ENCODE measurements at regions not wholly inside any gene's neighbourhood (a gene's known extent, or its start where the extent isn't known, plus 50 kb on each side); places are given as distances from the start of the nearest gene placed in this dataset.
"Not testable (repeated sequence)": the region's sequence is repeated elsewhere in the genome, so short reads cannot be mapped to it uniquely, and the experiment has no call there.

- no peaks in the 10 kb centered on the region for H3K36me3 ChIP-seq (ENCODE audit: control insufficient read depth, insufficient read depth, low read length)
- Mint-ChIP-seq H3K36me3 (no peaks in the 10 kb centered on the region), H3K9me3 (peaks cover 0 to 6% (median 3%) of the 10 kb centered on the region in 7 donors), H3K27me3 (no peaks in the 10 kb centered on the region), H3K4me3 (no peak overlapping the region), H3K4me1 (no peaks in the 10 kb centered on the region), H3K27ac (no peak overlapping the region)
- H3K27ac ChIP-seq (ENCODE audit: insufficient read depth, low read length, poor library complexity, severe bottlenecking) = no peak overlapping the region
- no peaks in the 10 kb centered on the region for H3K4me1 ChIP-seq (ENCODE audit: control insufficient read depth, insufficient read depth, low read length, poor library complexity, severe bottlenecking)
- DNase-seq (no peak), ATAC-seq (ENCODE audit: low read depth in 2 of 2) (no peak)
- no peaks in the 10 kb centered on the region for H3K9me3 ChIP-seq (ENCODE audit: control insufficient read depth in 2 of 2, low read length in 2 of 2)
- H3K4me3 ChIP-seq (ENCODE audit: low read depth, low read length) = no peak overlapping the region
- no peaks in the 10 kb centered on the region for H3K27me3 ChIP-seq (ENCODE audit: control insufficient read depth, insufficient read depth, low read length)
Observed at GRCh38 chr18:52254367-52254766, 85.6 kb upstream of the DCC start.

GRCh38 chr18:52257417-52257816 is 82.6 kb upstream of the DCC start:
- not testable (repeated sequence) for H3K27ac ChIP-seq (ENCODE audit: insufficient read depth, low read length, poor library complexity, severe bottlenecking); H3K4me3 Mint-ChIP-seq; H3K9me3 Mint-ChIP-seq; H3K27me3 Mint-ChIP-seq; H3K4me1 Mint-ChIP-seq; DNase-seq; H3K27ac Mint-ChIP-seq; H3K9me3 ChIP-seq (ENCODE audit: control insufficient read depth in 2 of 2, low read length in 2 of 2); H3K36me3 ChIP-seq (ENCODE audit: control insufficient read depth, insufficient read depth, low read length); H3K4me1 ChIP-seq (ENCODE audit: control insufficient read depth, insufficient read depth, low read length, poor library complexity, severe bottlenecking); H3K27me3 ChIP-seq (ENCODE audit: control insufficient read depth, insufficient read depth, low read length); H3K36me3 Mint-ChIP-seq; ATAC-seq (ENCODE audit: low read depth in 2 of 2); H3K4me3 ChIP-seq (ENCODE audit: low read depth, low read length)

GRCh38 chr18:52275817-52276216 is 64.2 kb upstream of the DCC start:
- no peaks in the 10 kb centered on the region for H3K27me3 Mint-ChIP-seq
- Histone ChIP-seq H3K27ac (ENCODE audit: insufficient read depth, low read length, poor library complexity, severe bottlenecking) (no peak overlapping the region), H3K27me3 (ENCODE audit: control insufficient read depth, insufficient read depth, low read length) (no peaks in the 10 kb centered on the region), H3K9me3 (ENCODE audit: control insufficient read depth in 2 of 2, low read length in 2 of 2) (no peaks in the 10 kb centered on the region), H3K4me1 (ENCODE audit: control insufficient read depth, insufficient read depth, low read length, poor library complexity, severe bottlenecking) (no peaks in the 10 kb centered on the region), H3K36me3 (ENCODE audit: control insufficient read depth, insufficient read depth, low read length) (no peaks in the 10 kb centered on the region), H3K4me3 (ENCODE audit: low read depth, low read length) (no peak overlapping the region)
- no peaks in the 10 kb centered on the region for H3K36me3 Mint-ChIP-seq
- no peak overlapping the region for H3K4me3 Mint-ChIP-seq
- H3K9me3 Mint-ChIP-seq = peaks cover 0 to 7% (median 1%) of the 10 kb centered on the region in 7 donors
- no peak overlapping the region for H3K27ac Mint-ChIP-seq
- DNase-seq (no peak), ATAC-seq (ENCODE audit: low read depth in 2 of 2) (no peak)
- no peaks in the 10 kb centered on the region for H3K4me1 Mint-ChIP-seq

- peaks cover 0 to 4% (median 1%) of the 10 kb centered on the region in 7 donors for H3K9me3 Mint-ChIP-seq
- Histone ChIP-seq H3K36me3 (ENCODE audit: control insufficient read depth, insufficient read depth, low read length) (no peaks in the 10 kb centered on the region), H3K4me3 (ENCODE audit: low read depth, low read length) (no peak overlapping the region), H3K27ac (ENCODE audit: insufficient read depth, low read length, poor library complexity, severe bottlenecking) (no peak overlapping the region), H3K4me1 (ENCODE audit: control insufficient read depth, insufficient read depth, low read length, poor library complexity, severe bottlenecking) (no peaks in the 10 kb centered on the region), H3K27me3 (ENCODE audit: control insufficient read depth, insufficient read depth, low read length) (no peaks in the 10 kb centered on the region), H3K9me3 (ENCODE audit: control insufficient read depth in 2 of 2, low read length in 2 of 2) (no peaks in the 10 kb centered on the region)
- no peak overlapping the region for H3K27ac Mint-ChIP-seq
- H3K27me3 Mint-ChIP-seq = no peaks in the 10 kb centered on the region
- no peak overlapping the region for H3K4me3 Mint-ChIP-seq
- no peak for ATAC-seq (ENCODE audit: low read depth in 2 of 2)
- H3K4me1 Mint-ChIP-seq = no peaks in the 10 kb centered on the region
- H3K36me3 Mint-ChIP-seq = no peaks in the 10 kb centered on the region
- no peak for DNase-seq
Observed at GRCh38 chr18:52277785-52278184, 62.2 kb upstream of the DCC start.

- no peaks in the 10 kb centered on the region for H3K4me1 ChIP-seq (ENCODE audit: control insufficient read depth, insufficient read depth, low read length, poor library complexity, severe bottlenecking)
- H3K9me3 ChIP-seq (ENCODE audit: control insufficient read depth in 2 of 2, low read length in 2 of 2) = no peaks in the 10 kb centered on the region
- H3K36me3 ChIP-seq (ENCODE audit: control insufficient read depth, insufficient read depth, low read length) = no peaks in the 10 kb centered on the region
- no peak for ATAC-seq (ENCODE audit: low read depth in 2 of 2)
- no peaks in the 10 kb centered on the region for H3K4me1 Mint-ChIP-seq
- no peaks in the 10 kb centered on the region for H3K27me3 Mint-ChIP-seq
- no peaks in the 10 kb centered on the region for H3K27me3 ChIP-seq (ENCODE audit: control insufficient read depth, insufficient read depth, low read length)
- H3K27ac ChIP-seq (ENCODE audit: insufficient read depth, low read length, poor library complexity, severe bottlenecking) = no peak overlapping the region
- no peak for DNase-seq
- H3K4me3 Mint-ChIP-seq = no peak overlapping the region
- no peak overlapping the region for H3K27ac Mint-ChIP-seq
- no peaks in the 10 kb centered on the region for H3K36me3 Mint-ChIP-seq
- H3K4me3 ChIP-seq (ENCODE audit: low read depth, low read length) = no peak overlapping the region
- peaks cover 0 to 4% (median 1%) of the 10 kb centered on the region in 7 donors for H3K9me3 Mint-ChIP-seq
Observed at GRCh38 chr18:52278191-52278590, 61.8 kb upstream of the DCC start.

GRCh38 chr18:52280702-52281101 is 59.3 kb upstream of the DCC start:
- Histone ChIP-seq H3K27me3 (ENCODE audit: control insufficient read depth, insufficient read depth, low read length) (no peaks in the 10 kb centered on the region), H3K4me3 (ENCODE audit: low read depth, low read length) (no peak overlapping the region), H3K27ac (ENCODE audit: insufficient read depth, low read length, poor library complexity, severe bottlenecking) (no peak overlapping the region), H3K36me3 (ENCODE audit: control insufficient read depth, insufficient read depth, low read length) (no peaks in the 10 kb centered on the region), H3K4me1 (ENCODE audit: control insufficient read depth, insufficient read depth, low read length, poor library complexity, severe bottlenecking) (no peaks in the 10 kb centered on the region), H3K9me3 (ENCODE audit: control insufficient read depth in 2 of 2, low read length in 2 of 2) (no peaks in the 10 kb centered on the region)
- Mint-ChIP-seq H3K27ac (no peak overlapping the region), H3K4me1 (no peaks in the 10 kb centered on the region), H3K27me3 (no peaks in the 10 kb centered on the region), H3K36me3 (no peaks in the 10 kb centered on the region), H3K9me3 (peaks cover 0 to 5% (median 0%) of the 10 kb centered on the region in 7 donors), H3K4me3 (no peak overlapping the region)
- ATAC-seq (ENCODE audit: low read depth in 2 of 2) (no peak), DNase-seq (no peak)

- Histone ChIP-seq H3K27ac (ENCODE audit: insufficient read depth, low read length, poor library complexity, severe bottlenecking) (no peak overlapping the region), H3K4me1 (ENCODE audit: control insufficient read depth, insufficient read depth, low read length, poor library complexity, severe bottlenecking) (no peaks in the 10 kb centered on the region), H3K27me3 (ENCODE audit: control insufficient read depth, insufficient read depth, low read length) (no peaks in the 10 kb centered on the region), H3K36me3 (ENCODE audit: control insufficient read depth, insufficient read depth, low read length) (no peaks in the 10 kb centered on the region), H3K4me3 (ENCODE audit: low read depth, low read length) (no peak overlapping the region), H3K9me3 (ENCODE audit: control insufficient read depth in 2 of 2, low read length in 2 of 2) (no peaks in the 10 kb centered on the region)
- Mint-ChIP-seq H3K4me1 (no peaks in the 10 kb centered on the region), H3K9me3 (peaks cover 0 to 5% (median 0%) of the 10 kb centered on the region in 7 donors), H3K36me3 (no peaks in the 10 kb centered on the region), H3K27ac (no peak overlapping the region), H3K4me3 (no peak overlapping the region), H3K27me3 (no peaks in the 10 kb centered on the region)
- DNase-seq (no peak), ATAC-seq (ENCODE audit: low read depth in 2 of 2) (no peak)
Observed at GRCh38 chr18:52283927-52284326, 56.1 kb upstream of the DCC start.

GRCh38 chr18:52286675-52287074 is 53.3 kb upstream of the DCC start:
- DNase-seq = no peak
- H3K27me3 ChIP-seq (ENCODE audit: control insufficient read depth, insufficient read depth, low read length) = no peaks in the 10 kb centered on the region
- no peaks in the 10 kb centered on the region for H3K4me1 ChIP-seq (ENCODE audit: control insufficient read depth, insufficient read depth, low read length, poor library complexity, severe bottlenecking)
- Mint-ChIP-seq H3K27me3 (no peaks in the 10 kb centered on the region), H3K36me3 (no peaks in the 10 kb centered on the region), H3K9me3 (peaks cover 0 to 4% (median 0%) of the 10 kb centered on the region in 7 donors), H3K4me3 (no peak overlapping the region), H3K4me1 (no peaks in the 10 kb centered on the region), H3K27ac (no peak overlapping the region)
- no peaks in the 10 kb centered on the region for H3K9me3 ChIP-seq (ENCODE audit: control insufficient read depth in 2 of 2, low read length in 2 of 2)
- no peak overlapping the region for H3K4me3 ChIP-seq (ENCODE audit: low read depth, low read length)
- ATAC-seq (ENCODE audit: low read depth in 2 of 2) = no peak
- H3K27ac ChIP-seq (ENCODE audit: insufficient read depth, low read length, poor library complexity, severe bottlenecking) = no peak overlapping the region
- H3K36me3 ChIP-seq (ENCODE audit: control insufficient read depth, insufficient read depth, low read length) = no peaks in the 10 kb centered on the region
